IPS-NIHi7 (cell line): ENCODE measurements at regions not wholly inside any gene's neighbourhood (a gene's known extent, or its start where the extent isn't known, plus 50 kb on each side); places are given as distances from the start of the nearest gene placed in this dataset.
"Not testable (repeated sequence)": the region's sequence is repeated elsewhere in the genome, so short reads cannot be mapped to it uniquely, and the experiment has no call there.

Source experiments
- DNase-seq: peaks from one replicate; pipeline ENCODE4 v3.0.0; 2012; ENCODE audit warnings: mixed read lengths; ENCODE audit errors: extremely low spot score

- DNase-seq, result peak; percentile 8
Measured at GRCh38 chr14:103231376-103232019, 102.5 kb upstream of the EIF5 start.

- peak; percentile 42 for DNase-seq
Measured at GRCh38 chr14:103232031-103232808, 101.8 kb upstream of the EIF5 start.

GRCh38 chr14:103232831-103233319 lies 101.2 kb upstream of the EIF5 start:
- no peak for DNase-seq

GRCh38 chr14:103233328-103233727 lies 100.7 kb upstream of the EIF5 start:
- no peak for DNase-seq

GRCh38 chr14:103234826-103235225 lies 99.2 kb upstream of the EIF5 start:
- DNase-seq, result not testable (repeated sequence)

- not testable (repeated sequence) for DNase-seq
Measured at GRCh38 chr14:103235506-103235905, 98.5 kb upstream of the EIF5 start.

GRCh38 chr14:103239751-103240150 lies 94.3 kb upstream of the EIF5 start:
- DNase-seq, result no peak

GRCh38 chr14:103241531-103241930 lies 92.5 kb upstream of the EIF5 start:
- no peak for DNase-seq

GRCh38 chr14:103243764-103244737 lies 90.0 kb upstream of the EIF5 start:
- no peak for DNase-seq

GRCh38 chr14:103245624-103246031 lies 88.4 kb upstream of the EIF5 start:
- DNase-seq, result not testable (repeated sequence)

- DNase-seq, result no peak
Measured at GRCh38 chr14:103246070-103246469, 88.0 kb upstream of the EIF5 start.

GRCh38 chr14:103247169-103247606 lies 86.8 kb upstream of the EIF5 start:
- no peak for DNase-seq

- DNase-seq, result no peak
Measured at GRCh38 chr14:103250181-103250580, 83.9 kb upstream of the EIF5 start.

- no peak for DNase-seq
Measured at GRCh38 chr14:103250874-103251273, 83.2 kb upstream of the EIF5 start.

GRCh38 chr14:103255555-103255954 lies 78.5 kb upstream of the EIF5 start:
- DNase-seq, result no peak

- no peak for DNase-seq
Measured at GRCh38 chr14:103256406-103256805, 77.6 kb upstream of the EIF5 start.

- no peak for DNase-seq
Measured at GRCh38 chr14:103257211-103257962, 76.7 kb upstream of the EIF5 start.

- DNase-seq, result no peak
Measured at GRCh38 chr14:103258211-103258610, 75.8 kb upstream of the EIF5 start.

GRCh38 chr14:103259184-103259583 lies 74.9 kb upstream of the EIF5 start:
- no peak for DNase-seq

GRCh38 chr14:103259801-103260628 lies 74.0 kb upstream of the EIF5 start:
- no peak for DNase-seq
